ENCODE measurements at regions not wholly inside any gene's neighbourhood (a gene's known extent, or its start where the extent isn't known, plus 50 kb on each side); places are given as distances from the start of the nearest gene placed in this dataset.

DNA sequence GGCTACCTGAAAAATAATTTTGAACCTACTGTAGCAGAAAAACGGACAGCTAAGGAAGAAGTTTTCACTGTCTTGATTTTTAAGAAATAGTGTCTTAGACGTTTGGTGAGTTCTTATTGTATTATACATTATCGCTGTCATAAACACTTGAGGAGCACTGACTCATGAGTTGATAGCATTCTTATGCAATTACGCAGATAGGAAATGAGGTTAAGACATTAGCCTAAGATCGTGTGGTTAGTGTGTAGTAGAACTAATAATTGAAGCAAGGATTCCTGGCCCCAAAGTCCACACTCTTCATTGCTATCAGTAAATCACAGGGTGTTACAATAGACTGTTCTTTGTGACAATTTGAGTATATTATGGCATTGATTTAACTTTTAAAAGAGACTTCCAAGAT, 238.1 kb downstream of the ARAP2 start:
- no peaks in the 10 kb centered on the region for H3K4me1 ChIP-seq (ENCODE audit: control insufficient read depth, insufficient read depth, low read depth, low read length)
- H2BK12ac ChIP-seq (ENCODE audit: low read length in 2 of 2): no peak overlapping the region
- no peak overlapping the region for H2AFZ ChIP-seq (ENCODE audit: low read depth, low read length)
- H3K14ac ChIP-seq (ENCODE audit: low read length in 2 of 2): no peak overlapping the region
- 41% methylated on average over 5 of the region's 5 CpGs for WGBS
- no peaks in the 10 kb centered on the region for H3K79me1 ChIP-seq (replicated peaks; ENCODE audit: low read length, poor library complexity, severe bottlenecking)
- no peak overlapping the region for H3K18ac ChIP-seq (ENCODE audit: low read depth in 1 of 2, low read length in 2 of 2)
- peak; percentile 74 for DNase-seq
- H3K9ac ChIP-seq (ENCODE audit: low read length): no peak overlapping the region
- H3K27ac ChIP-seq (ENCODE audit: low read length, poor library complexity, severe bottlenecking): no peak overlapping the region
- H3K4ac ChIP-seq (ENCODE audit: low read depth in 1 of 2, low read length in 2 of 2): no peak overlapping the region
- H3K9me3 ChIP-seq (ENCODE audit: control insufficient read depth, low read length): peaks cover 3% of the 10 kb centered on the region
- no peak overlapping the region for H4K8ac ChIP-seq (ENCODE audit: low read length)
- H3K23ac ChIP-seq (ENCODE audit: low read length in 2 of 2): no peak overlapping the region
- H3K4me2 ChIP-seq (ENCODE audit: low read length, poor library complexity, severe bottlenecking): no peak overlapping the region
- no peak overlapping the region for H2AK5ac ChIP-seq (ENCODE audit: low read length, severe bottlenecking)
- H2BK120ac ChIP-seq (ENCODE audit: low read depth, low read length): no peak overlapping the region
- H3K36me3 ChIP-seq (ENCODE audit: control insufficient read depth in 1 of 2, insufficient read depth in 2 of 2, low read depth in 1 of 2, low read length in 2 of 2): no peaks in the 10 kb centered on the region
- H4K91ac ChIP-seq (ENCODE audit: low read length): no peak overlapping the region
- no peaks in the 10 kb centered on the region for H3K27me3 ChIP-seq (ENCODE audit: control insufficient read depth in 1 of 2, insufficient read depth in 1 of 2, low read length in 2 of 2)
- no peak overlapping the region for H2BK15ac ChIP-seq (ENCODE audit: low read depth, poor library complexity, severe bottlenecking)
- H3K4me3 ChIP-seq (ENCODE audit: insufficient read depth in 1 of 2, low read depth in 1 of 2, low read length in 2 of 2): no peak overlapping the region
- H2BK5ac ChIP-seq (ENCODE audit: low read depth, low read length, poor library complexity, severe bottlenecking): no peak overlapping the region

DNA sequence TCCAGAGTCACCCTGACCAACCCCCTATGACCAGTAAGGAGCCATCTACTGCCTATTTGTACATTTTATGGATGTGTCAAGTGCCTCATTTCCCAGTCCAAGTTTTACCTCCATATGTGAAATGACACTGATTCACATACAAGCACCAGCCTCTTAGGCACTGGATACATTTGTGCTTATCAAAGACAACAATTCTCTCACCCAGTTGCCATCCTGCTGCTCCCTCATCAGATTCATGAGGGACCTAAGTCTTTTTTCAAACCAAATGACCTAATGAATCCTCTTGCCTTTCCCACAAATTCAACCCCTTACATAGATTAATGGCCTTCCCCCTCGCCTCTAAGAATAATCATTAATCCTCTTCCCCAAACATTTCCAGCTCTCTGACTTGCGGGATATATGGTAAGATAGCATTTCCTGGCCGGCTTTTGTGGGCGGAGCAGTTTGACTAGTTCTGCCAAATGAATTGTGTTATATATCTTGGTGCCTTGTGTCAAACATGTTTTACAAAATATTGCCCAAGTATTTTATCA, 233.9 kb downstream of the ARAP2 start:
- Histone ChIP-seq H4K8ac (ENCODE audit: low read length) (no peak overlapping the region), H2AFZ (ENCODE audit: low read depth, low read length) (no peak overlapping the region), H3K4me3 (ENCODE audit: insufficient read depth in 1 of 2, low read depth in 1 of 2, low read length in 2 of 2) (no peak overlapping the region), H3K4me2 (ENCODE audit: low read length, poor library complexity, severe bottlenecking) (no peak overlapping the region), H3K14ac (ENCODE audit: low read length in 2 of 2) (no peak overlapping the region), H3K79me1 (replicated peaks; ENCODE audit: low read length, poor library complexity, severe bottlenecking) (no peaks in the 10 kb centered on the region), H2BK15ac (ENCODE audit: low read depth, poor library complexity, severe bottlenecking) (no peak overlapping the region), H2BK120ac (ENCODE audit: low read depth, low read length) (no peak overlapping the region), H3K18ac (ENCODE audit: low read depth in 1 of 2, low read length in 2 of 2) (no peak overlapping the region), H2BK5ac (ENCODE audit: low read depth, low read length, poor library complexity, severe bottlenecking) (no peak overlapping the region), H4K91ac (ENCODE audit: low read length) (no peak overlapping the region), H3K23ac (ENCODE audit: low read length in 2 of 2) (no peak overlapping the region), H3K9ac (ENCODE audit: low read length) (no peak overlapping the region), H2AK5ac (ENCODE audit: low read length, severe bottlenecking) (no peak overlapping the region), H3K9me3 (ENCODE audit: control insufficient read depth, low read length) (peaks cover 6% of the 10 kb centered on the region), H3K27ac (ENCODE audit: low read length, poor library complexity, severe bottlenecking) (no peak overlapping the region), H3K4me1 (ENCODE audit: control insufficient read depth, insufficient read depth, low read depth, low read length) (no peaks in the 10 kb centered on the region), H3K36me3 (ENCODE audit: control insufficient read depth in 1 of 2, insufficient read depth in 2 of 2, low read depth in 1 of 2, low read length in 2 of 2) (no peaks in the 10 kb centered on the region), H3K4ac (ENCODE audit: low read depth in 1 of 2, low read length in 2 of 2) (no peak overlapping the region), H2BK12ac (ENCODE audit: low read length in 2 of 2) (no peak overlapping the region), H3K27me3 (ENCODE audit: control insufficient read depth in 1 of 2, insufficient read depth in 1 of 2, low read length in 2 of 2) (no peaks in the 10 kb centered on the region)
- DNase-seq: no peak
- 63% methylated on average over 1 of the region's 4 CpGs for WGBS

DNA sequence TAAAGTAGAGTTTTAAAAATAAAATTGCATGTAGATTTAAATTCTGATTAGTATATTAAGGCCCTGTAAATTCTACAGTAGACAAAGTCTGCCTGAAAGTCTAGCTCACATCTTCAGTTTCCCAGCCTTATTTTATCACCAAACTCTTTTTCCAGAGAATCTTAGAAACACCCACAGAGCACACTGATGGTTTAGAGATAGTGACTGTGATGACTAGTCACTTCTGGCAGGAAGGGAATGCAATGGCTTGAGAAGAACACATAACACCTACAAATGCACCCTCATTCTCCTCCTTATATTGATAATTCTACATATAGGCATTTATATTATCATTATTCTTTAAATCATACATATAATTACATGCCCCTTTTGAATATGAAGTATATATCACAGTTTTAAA, 232.9 kb downstream of the ARAP2 start:
- no peak overlapping the region for H2BK12ac ChIP-seq (ENCODE audit: low read length in 2 of 2)
- peak; percentile 26 for DNase-seq
- no peaks in the 10 kb centered on the region for H3K36me3 ChIP-seq (ENCODE audit: control insufficient read depth in 1 of 2, insufficient read depth in 2 of 2, low read depth in 1 of 2, low read length in 2 of 2)
- H2BK15ac ChIP-seq (ENCODE audit: low read depth, poor library complexity, severe bottlenecking): no peak overlapping the region
- H3K4me3 ChIP-seq (ENCODE audit: insufficient read depth in 1 of 2, low read depth in 1 of 2, low read length in 2 of 2): no peak overlapping the region
- H2AK5ac ChIP-seq (ENCODE audit: low read length, severe bottlenecking): no peak overlapping the region
- no peak overlapping the region for H3K14ac ChIP-seq (ENCODE audit: low read length in 2 of 2)
- no peaks in the 10 kb centered on the region for H3K27me3 ChIP-seq (ENCODE audit: control insufficient read depth in 1 of 2, insufficient read depth in 1 of 2, low read length in 2 of 2)
- H3K4me1 ChIP-seq (ENCODE audit: control insufficient read depth, insufficient read depth, low read depth, low read length): no peaks in the 10 kb centered on the region
- H3K18ac ChIP-seq (ENCODE audit: low read depth in 1 of 2, low read length in 2 of 2): no peak overlapping the region
- no peak overlapping the region for H2AFZ ChIP-seq (ENCODE audit: low read depth, low read length)
- no peak overlapping the region for H3K27ac ChIP-seq (ENCODE audit: low read length, poor library complexity, severe bottlenecking)
- no peak overlapping the region for H2BK5ac ChIP-seq (ENCODE audit: low read depth, low read length, poor library complexity, severe bottlenecking)
- H4K8ac ChIP-seq (ENCODE audit: low read length): no peak overlapping the region
- H4K91ac ChIP-seq (ENCODE audit: low read length): no peak overlapping the region
- H3K9ac ChIP-seq (ENCODE audit: low read length): no peak overlapping the region
- H3K23ac ChIP-seq (ENCODE audit: low read length in 2 of 2): no peak overlapping the region
- no peaks in the 10 kb centered on the region for H3K79me1 ChIP-seq (replicated peaks; ENCODE audit: low read length, poor library complexity, severe bottlenecking)
- H2BK120ac ChIP-seq (ENCODE audit: low read depth, low read length): no peak overlapping the region
- H3K4ac ChIP-seq (ENCODE audit: low read depth in 1 of 2, low read length in 2 of 2): no peak overlapping the region
- H3K4me2 ChIP-seq (ENCODE audit: low read length, poor library complexity, severe bottlenecking): no peak overlapping the region
- H3K9me3 ChIP-seq (ENCODE audit: control insufficient read depth, low read length): peaks cover 3% of the 10 kb centered on the region

DNA sequence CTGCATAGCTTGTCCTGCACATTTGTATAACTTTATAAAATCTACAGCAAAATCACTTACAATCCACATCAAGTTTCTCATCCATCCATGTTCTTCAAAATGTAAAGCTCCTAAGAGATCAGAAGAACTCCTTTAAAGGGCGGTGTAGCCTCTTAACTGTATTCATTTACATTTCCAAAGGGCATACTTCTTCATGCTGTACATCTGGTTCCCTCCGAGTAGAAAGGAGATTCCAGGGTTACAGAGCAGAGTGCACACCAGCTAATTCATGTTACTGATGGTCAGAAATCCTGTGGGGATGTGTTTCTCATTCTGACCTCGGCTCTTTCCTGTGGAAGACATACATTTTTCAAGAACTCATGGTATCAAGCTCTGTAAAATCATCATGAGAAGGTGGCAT, 231.8 kb downstream of the ARAP2 start:
- H4K8ac ChIP-seq (ENCODE audit: low read length): no peak overlapping the region
- H4K91ac ChIP-seq (ENCODE audit: low read length): no peak overlapping the region
- no peak overlapping the region for H2BK15ac ChIP-seq (ENCODE audit: low read depth, poor library complexity, severe bottlenecking)
- H3K9ac ChIP-seq (ENCODE audit: low read length): no peak overlapping the region
- WGBS: 91% methylated on average over 2 of the region's 3 CpGs
- no peak overlapping the region for H3K23ac ChIP-seq (ENCODE audit: low read length in 2 of 2)
- no peaks in the 10 kb centered on the region for H3K79me1 ChIP-seq (replicated peaks; ENCODE audit: low read length, poor library complexity, severe bottlenecking)
- H3K14ac ChIP-seq (ENCODE audit: low read length in 2 of 2): no peak overlapping the region
- peaks cover 3% of the 10 kb centered on the region for H3K9me3 ChIP-seq (ENCODE audit: control insufficient read depth, low read length)
- no peaks in the 10 kb centered on the region for H3K27me3 ChIP-seq (ENCODE audit: control insufficient read depth in 1 of 2, insufficient read depth in 1 of 2, low read length in 2 of 2)
- H3K18ac ChIP-seq (ENCODE audit: low read depth in 1 of 2, low read length in 2 of 2): no peak overlapping the region
- H2BK12ac ChIP-seq (ENCODE audit: low read length in 2 of 2): no peak overlapping the region
- no peak for DNase-seq
- H3K27ac ChIP-seq (ENCODE audit: low read length, poor library complexity, severe bottlenecking): no peak overlapping the region
- no peak overlapping the region for H2BK5ac ChIP-seq (ENCODE audit: low read depth, low read length, poor library complexity, severe bottlenecking)
- no peak overlapping the region for H3K4me3 ChIP-seq (ENCODE audit: insufficient read depth in 1 of 2, low read depth in 1 of 2, low read length in 2 of 2)
- no peaks in the 10 kb centered on the region for H3K36me3 ChIP-seq (ENCODE audit: control insufficient read depth in 1 of 2, insufficient read depth in 2 of 2, low read depth in 1 of 2, low read length in 2 of 2)
- H2AK5ac ChIP-seq (ENCODE audit: low read length, severe bottlenecking): no peak overlapping the region
- no peak overlapping the region for H3K4ac ChIP-seq (ENCODE audit: low read depth in 1 of 2, low read length in 2 of 2)
- H3K4me1 ChIP-seq (ENCODE audit: control insufficient read depth, insufficient read depth, low read depth, low read length): no peaks in the 10 kb centered on the region
- H2AFZ ChIP-seq (ENCODE audit: low read depth, low read length): no peak overlapping the region
- no peak overlapping the region for H3K4me2 ChIP-seq (ENCODE audit: low read length, poor library complexity, severe bottlenecking)
- no peak overlapping the region for H2BK120ac ChIP-seq (ENCODE audit: low read depth, low read length)
